ENCODE measurements at regions not wholly inside any gene's neighbourhood (a gene's known extent, or its start where the extent isn't known, plus 50 kb on each side); places are given as distances from the start of the nearest gene placed in this dataset.

DNA sequence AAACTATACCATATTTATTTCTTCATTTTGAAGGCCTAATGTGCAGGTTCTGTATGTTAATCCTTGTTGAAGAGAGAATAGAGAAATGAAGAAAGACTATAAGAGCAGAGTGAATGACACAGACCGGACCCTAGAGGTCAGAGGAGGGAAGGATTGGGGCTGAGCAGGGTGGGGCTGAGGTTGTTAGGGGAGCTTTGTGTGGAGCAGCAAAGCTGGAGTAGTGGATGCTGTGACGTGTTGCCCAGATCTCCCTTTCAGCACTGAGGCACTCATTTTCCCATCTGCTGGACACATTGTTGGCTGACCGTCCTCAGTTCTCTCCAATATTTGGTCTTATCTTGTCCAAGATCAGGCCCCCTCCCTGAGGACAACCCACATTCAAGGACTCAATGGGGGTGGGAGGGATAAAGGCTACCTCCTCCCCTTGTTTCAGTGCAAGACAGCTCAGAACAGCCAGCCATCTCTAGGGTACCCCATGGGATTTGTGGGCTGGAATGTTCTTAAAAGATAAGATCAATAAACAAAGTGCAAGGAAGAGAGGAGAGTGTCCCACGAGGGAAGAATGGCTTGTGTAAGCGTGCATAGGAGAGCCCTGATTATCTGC lies 143.6 kb downstream of the TDRD15 start:
- TF ChIP-seq CTCF (IDR thresholded peaks at IDR 0.05) (no peak), POLR2A (IDR thresholded peaks at IDR 0.05) (no peak)

Data from heart left ventricle (tissue), 13 donors.